Medulla oblongata (tissue), 1 donor: ENCODE measurements at regions not wholly inside any gene's neighbourhood (a gene's known extent, or its start where the extent isn't known, plus 50 kb on each side); places are given as distances from the start of the nearest gene placed in this dataset.

Source experiments
- DNase-seq: peaks from one replicate; pipeline ENCODE4 v3.0.0-alpha.2; 2015; ENCODE audit errors: extremely low spot score

- no peak for DNase-seq
Observed at GRCh38 chr1:223048026-223048425, 95.0 kb downstream of the TLR5 start.

- DNase-seq: no peak
Observed at GRCh38 chr1:223052462-223052861, 90.6 kb downstream of the TLR5 start.

GRCh38 chr1:223052931-223053330, 90.1 kb downstream of the TLR5 start:
- DNase-seq: no peak

GRCh38 chr1:223056802-223057201, 86.2 kb downstream of the TLR5 start:
- no peak for DNase-seq

GRCh38 chr1:223057569-223058093, 85.4 kb downstream of the TLR5 start:
- DNase-seq: no peak
